ENCODE measurements at regions not wholly inside any gene's neighbourhood (a gene's known extent, or its start where the extent isn't known, plus 50 kb on each side); places are given as distances from the start of the nearest gene placed in this dataset.
A peak's percentile ranks its signal among the peaks of the same experiment; 100 is the strongest.
"Not testable (repeated sequence)": the region's sequence is repeated elsewhere in the genome, so short reads cannot be mapped to it uniquely, and the experiment has no call there.

- DNase-seq = no peak
These were observed 270.7 kb upstream of the MSX2 start for GRCh38 chr5:174453690-174454089.

DNA sequence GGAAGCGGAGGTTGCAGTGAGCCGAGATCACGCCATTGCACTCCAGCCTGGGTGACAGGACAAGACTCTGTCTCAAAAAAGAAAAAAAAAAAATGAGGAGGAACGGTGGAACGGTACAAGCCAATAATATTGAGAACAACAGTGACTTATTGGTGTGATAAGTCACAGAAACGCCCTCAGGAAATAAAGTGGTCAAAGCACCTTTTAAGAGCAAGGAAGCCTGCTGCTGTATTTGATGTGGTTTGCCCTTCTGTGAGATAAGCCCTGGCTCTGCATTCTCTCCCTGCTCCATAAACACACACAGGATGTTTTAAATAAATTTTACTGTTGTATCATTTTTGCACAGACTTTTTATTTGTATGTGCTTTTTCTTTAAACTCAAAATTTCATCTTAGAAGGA lies 269.9 kb upstream of the MSX2 start:
- no peak for DNase-seq

- no peak for DNase-seq
These were observed 269.5 kb upstream of the MSX2 start for GRCh38 chr5:174454890-174455289.

GRCh38 chr5:174455301-174455700 lies 269.1 kb upstream of the MSX2 start:
- DNase-seq = no peak

GRCh38 chr5:174457141-174457678 lies 267.2 kb upstream of the MSX2 start:
- DNase-seq = no peak

GRCh38 chr5:174459071-174459702 lies 265.2 kb upstream of the MSX2 start:
- no peak for DNase-seq

GRCh38 chr5:174459832-174460448 lies 264.4 kb upstream of the MSX2 start:
- DNase-seq = no peak

DNA sequence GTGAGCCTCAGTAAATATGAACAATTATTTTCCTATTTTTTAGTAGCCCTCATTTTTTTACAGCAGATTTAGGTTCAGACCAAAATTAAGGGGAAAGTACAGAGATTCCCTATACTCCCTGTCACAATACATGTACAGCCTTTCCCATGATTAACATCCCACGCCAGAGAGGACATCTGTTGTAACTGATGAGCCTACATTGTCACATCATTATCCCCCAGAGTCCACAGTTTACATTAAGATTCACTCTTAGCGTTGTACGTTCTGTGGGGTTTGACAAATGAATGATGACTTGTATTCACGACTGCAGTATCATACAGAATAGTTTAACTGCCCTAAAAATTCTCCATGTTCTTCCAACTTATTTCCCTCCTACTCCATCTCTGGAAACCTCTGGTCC lies 262.3 kb upstream of the MSX2 start:
- DNase-seq = no peak

- no peak for DNase-seq
These were observed 259.7 kb upstream of the MSX2 start for GRCh38 chr5:174464504-174465165.

DNA sequence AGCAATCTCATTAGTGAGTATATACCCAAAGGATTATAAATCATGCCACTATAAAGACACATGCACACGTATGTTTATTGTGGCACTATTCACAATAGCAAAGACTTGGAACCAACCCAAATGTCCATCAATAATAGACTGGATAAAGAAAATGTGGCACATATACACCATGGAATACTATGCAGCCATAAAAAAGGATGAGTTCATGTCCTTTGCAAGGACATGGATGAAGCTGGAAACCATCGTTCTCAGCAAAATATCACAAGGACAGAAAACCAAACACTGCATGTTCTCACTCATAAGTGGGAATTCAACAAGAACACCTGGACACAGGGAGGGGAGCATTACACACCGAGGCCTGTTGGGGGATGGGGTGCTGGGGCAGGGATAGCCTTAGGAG lies 252.9 kb upstream of the MSX2 start:
- DNase-seq = not testable (repeated sequence)

- no peak for DNase-seq
These were observed 251.4 kb upstream of the MSX2 start for GRCh38 chr5:174472956-174473355.

DNA sequence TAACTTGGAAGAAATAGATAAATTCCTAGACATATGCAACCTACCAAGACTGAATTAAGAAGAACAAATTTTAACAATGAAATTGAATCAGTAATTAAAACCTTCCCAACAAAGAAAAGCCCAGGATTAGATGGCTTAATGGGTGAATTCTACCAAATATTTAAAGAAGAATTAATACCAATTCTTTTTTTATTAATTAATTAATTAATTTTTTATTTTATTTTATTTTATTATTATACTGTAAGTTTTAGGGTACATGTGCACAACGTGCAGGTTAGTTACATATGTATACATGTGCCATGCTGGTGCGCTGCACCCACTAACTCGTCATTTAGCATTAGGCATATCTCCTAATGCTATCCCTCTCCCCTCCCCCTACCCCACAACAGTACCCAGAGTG lies 248.4 kb upstream of the MSX2 start:
- DNase-seq = not testable (repeated sequence)

GRCh38 chr5:174479325-174479724 lies 245.1 kb upstream of the MSX2 start:
- no peak for DNase-seq

DNA sequence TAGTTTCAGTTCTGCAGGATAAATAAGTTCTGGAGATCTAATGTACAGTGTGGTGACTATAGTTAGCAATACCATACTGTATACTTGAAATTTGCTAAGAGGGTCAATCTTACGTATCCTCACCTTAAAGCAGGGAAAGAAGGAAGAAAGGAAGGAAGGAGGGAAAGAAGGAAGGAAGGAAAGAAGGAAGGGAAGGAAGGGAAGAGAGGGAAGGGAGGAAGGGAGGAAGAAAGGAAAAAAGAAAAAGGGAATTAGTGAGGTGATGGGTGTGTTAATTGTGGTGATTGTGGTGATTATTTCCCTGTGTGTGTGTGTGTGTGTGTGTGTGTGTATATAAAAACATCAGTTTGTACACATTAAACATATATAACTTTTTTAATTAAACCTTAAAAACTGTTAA lies 242.6 kb upstream of the MSX2 start:
- DNase-seq = no peak

- DNase-seq = peak; percentile 50
These were observed 241.8 kb upstream of the MSX2 start for GRCh38 chr5:174482607-174483024.

GRCh38 chr5:174483411-174483810 lies 241.0 kb upstream of the MSX2 start:
- no peak for DNase-seq

DNA sequence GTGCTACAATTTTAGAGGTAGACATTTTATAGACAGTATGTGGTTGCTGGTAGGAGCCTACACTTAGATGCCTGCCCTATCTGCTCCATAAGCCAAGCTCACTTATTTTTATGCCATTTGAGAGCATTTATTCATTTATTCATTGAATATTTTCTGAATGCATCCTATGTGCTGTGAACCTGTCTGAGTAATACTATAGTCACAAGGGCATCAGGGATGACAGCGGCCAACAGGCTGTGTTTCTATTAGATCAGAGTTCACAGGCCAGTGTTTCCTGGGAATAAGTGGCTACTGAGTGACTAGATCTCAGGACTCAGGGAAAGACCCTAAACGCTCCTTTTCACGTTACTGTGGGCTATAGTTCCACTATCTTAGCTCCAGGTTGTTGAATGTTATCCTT lies 235.2 kb upstream of the MSX2 start:
- no peak for DNase-seq

DNA sequence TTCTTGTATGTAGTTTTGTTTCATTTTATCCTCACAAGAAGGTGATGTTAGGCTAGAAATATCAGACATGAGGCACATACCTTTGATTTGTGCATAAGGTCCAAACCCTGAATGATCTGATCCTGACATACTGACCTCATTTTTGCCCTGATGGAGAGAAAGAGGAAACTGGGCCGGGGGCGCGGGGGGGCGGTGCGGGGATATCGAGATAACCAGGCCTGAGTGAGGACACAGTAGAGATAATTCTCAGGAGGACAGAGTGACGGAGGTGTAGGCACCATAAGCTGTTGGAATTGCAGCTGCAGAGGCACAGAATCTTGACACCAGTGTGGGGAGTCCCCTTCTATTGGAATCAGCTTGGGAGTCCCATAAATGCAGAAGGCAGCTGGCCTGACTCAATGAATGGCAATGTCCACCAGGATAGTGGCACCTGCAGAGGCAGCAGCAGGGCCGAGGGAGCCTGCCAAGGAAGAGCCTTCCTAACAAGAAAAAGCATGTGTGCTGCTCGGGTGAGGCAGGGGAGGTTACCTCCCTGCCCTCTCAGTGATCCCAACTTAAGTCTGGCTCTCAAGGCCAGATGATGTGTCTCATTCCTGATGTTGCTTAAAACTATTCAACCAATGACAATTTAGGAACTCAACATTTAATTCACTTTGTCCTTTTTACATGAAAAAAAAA lies 234.3 kb upstream of the MSX2 start:
- DNase-seq = no peak

DNA sequence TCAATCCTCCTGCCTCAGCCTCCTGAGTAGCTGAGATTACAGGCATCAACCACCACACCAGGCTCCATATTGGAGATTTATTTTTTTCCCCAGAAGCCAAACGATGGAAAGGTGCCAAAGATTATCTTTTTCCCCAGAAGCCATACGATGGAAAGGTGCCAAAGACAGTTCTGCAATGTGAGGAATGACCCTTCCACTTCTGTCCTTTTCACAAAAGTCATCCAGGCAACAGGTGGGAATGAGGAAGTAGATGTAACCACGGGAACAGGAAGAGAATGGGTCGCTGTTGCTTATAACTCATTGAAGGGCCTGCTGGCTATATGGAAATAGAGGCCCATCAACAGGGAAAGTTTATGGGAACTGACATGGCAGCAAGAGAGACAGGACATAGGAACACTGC lies 233.7 kb upstream of the MSX2 start:
- DNase-seq = no peak

DNA sequence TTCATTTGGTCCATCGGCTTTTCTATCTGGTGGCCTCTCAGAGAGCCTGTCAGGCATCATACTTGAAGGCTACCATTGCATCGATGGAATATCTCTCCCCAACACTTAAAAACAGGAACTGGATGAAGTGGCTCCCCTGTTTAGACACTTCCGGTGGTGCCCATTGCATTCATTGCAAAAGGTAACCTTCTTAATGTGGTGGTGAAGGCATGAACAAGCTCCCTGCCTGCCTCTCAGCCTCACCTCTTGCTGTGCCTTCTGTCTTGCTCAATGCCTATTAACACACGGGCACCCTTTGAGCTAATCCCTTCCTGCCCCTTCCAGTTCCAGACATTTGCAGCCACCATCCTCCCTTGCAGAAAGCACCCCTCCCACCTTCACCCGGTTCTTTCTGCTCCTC lies 233.1 kb upstream of the MSX2 start:
- DNase-seq = no peak

- no peak for DNase-seq
These were observed 232.5 kb upstream of the MSX2 start for GRCh38 chr5:174491761-174492350.

GRCh38 chr5:174493530-174493929 lies 230.9 kb upstream of the MSX2 start:
- DNase-seq = peak; percentile 88

- not testable (repeated sequence) for DNase-seq
These were observed 226.4 kb upstream of the MSX2 start for GRCh38 chr5:174497939-174498338.

Data from NCI-H1105 (cell line).